GM23248 (cell line): ENCODE measurements at regions not wholly inside any gene's neighbourhood (a gene's known extent, or its start where the extent isn't known, plus 50 kb on each side); places are given as distances from the start of the nearest gene placed in this dataset.

Experiments used
- EZH2 ChIP-seq: fragments of 200-600 bp; sonication (generic); IDR thresholded peaks from 2 replicates; pipeline ENCODE4 v1.6.1; 2018; ENCODE audit warnings: antibody characterized with exemption, mild to moderate bottlenecking; ENCODE audit not compliant: insufficient read depth, poor library complexity, severe bottlenecking
- EZH2phosphoT487 ChIP-seq: fragments of 200-600 bp; sonication (generic); IDR thresholded peaks from 2 replicates; pipeline ENCODE4 v1.6.1; 2018; ENCODE audit warnings: antibody characterized with exemption, moderate library complexity, mild to moderate bottlenecking, low read depth; ENCODE audit not compliant: insufficient read depth

- TF ChIP-seq EZH2phosphoT487, result no peak
- no peak for TF ChIP-seq EZH2
Observed at GRCh38 chr14:62087191-62087590, 325.0 kb downstream of the SNAPC1 start.
